Hepatocyte (in vitro differentiated cells): ENCODE measurements at regions not wholly inside any gene's neighbourhood (a gene's known extent, or its start where the extent isn't known, plus 50 kb on each side); places are given as distances from the start of the nearest gene placed in this dataset.

Source experiments
- DNase-seq: peaks from one replicate; pipeline ENCODE4 v3.0.0-alpha.2; 2016; ENCODE audit warnings: low spot score
- H2AFZ ChIP-seq: fragments of 200-600 bp; sonication (generic); 2 replicates; pipeline ENCODE4 v1.6.0; 2016; ENCODE audit warnings: antibody characterized with exemption, mild to moderate bottlenecking
- H3K27ac ChIP-seq: fragments of 200-600 bp; sonication (generic); 2 replicates; pipeline ENCODE4 v1.5.1; 2016; ENCODE audit warnings: mild to moderate bottlenecking
- H3K27me3 ChIP-seq: fragments of 200-600 bp; sonication (generic); 2 replicates; pipeline ENCODE4 v1.6.1; 2016
- H3K36me3 ChIP-seq: fragments of 200-600 bp; sonication (generic); replicated peaks from 2 replicates; pipeline ENCODE4 v1.5.1; 2016; ENCODE audit warnings: low read depth; ENCODE audit not compliant: insufficient read depth
- H3K4me1 ChIP-seq: fragments of 200-600 bp; sonication (generic); 2 replicates; pipeline ENCODE4 v1.5.1; 2016; ENCODE audit warnings: mild to moderate bottlenecking, moderate library complexity; ENCODE audit not compliant: insufficient read depth
- H3K4me2 ChIP-seq: fragments of 200-600 bp; sonication (generic); 2 replicates; pipeline ENCODE4 v1.6.0; 2016
- H3K4me3 ChIP-seq: fragments of 200-600 bp; sonication (generic); 2 replicates; pipeline ENCODE4 v1.5.1; 2016; ENCODE audit warnings: mild to moderate bottlenecking
- H3K79me2 ChIP-seq: fragments of 200-600 bp; sonication (generic); 2 replicates; pipeline ENCODE4 v1.6.0; 2017; ENCODE audit warnings: mild to moderate bottlenecking
- H3K9me2 ChIP-seq: fragments of 200-600 bp; sonication (generic); replicated peaks from 2 replicates; pipeline ENCODE4 v1.6.0; 2017; ENCODE audit warnings: mild to moderate bottlenecking; ENCODE audit not compliant: insufficient read depth
- H3K9me3 ChIP-seq: fragments of 200-600 bp; sonication (generic); 2 replicates; pipeline ENCODE4 v1.5.1; 2016; ENCODE audit warnings: low read depth, mild to moderate bottlenecking
- H4K20me1 ChIP-seq: fragments of 200-600 bp; sonication (generic); 2 replicates; pipeline ENCODE4 v1.6.0; 2016; ENCODE audit warnings: mild to moderate bottlenecking; ENCODE audit not compliant: insufficient read depth, poor library complexity, severe bottlenecking
- CTCF ChIP-seq: fragments of 200-600 bp; sonication (generic); IDR thresholded peaks from 2 replicates; pipeline ENCODE4 v1.5.1; 2016; ENCODE audit warnings: antibody characterized with exemption, mild to moderate bottlenecking; ENCODE audit not compliant: poor library complexity
- EZH2 ChIP-seq: fragments of 200-600 bp; sonication (generic); IDR thresholded peaks from 2 replicates; pipeline ENCODE4 v1.6.1; 2016; ENCODE audit warnings: antibody characterized with exemption, mild to moderate bottlenecking, borderline replicate concordance
- EZH2phosphoT487 ChIP-seq: fragments of 200-600 bp; sonication (generic); IDR thresholded peaks from one replicate; pipeline ENCODE4 v1.6.1; 2018; ENCODE audit warnings: antibody characterized with exemption, mild to moderate bottlenecking, low read depth, moderate library complexity; ENCODE audit not compliant: unreplicated experiment, severe bottlenecking
- WGBS: methylation state at CpG from one replicate; pipeline ENCODE4 v1.1.6; 2016; ENCODE audit warnings: low lambda C conversion rate; ENCODE audit errors: missing lambda C conversion rate; 5-methylcytosine and 5-hydroxymethylcytosine counted together

- H3K9me2 ChIP-seq, result no peaks in the 10 kb centered on the region
- no peaks in the 10 kb centered on the region for H3K27me3 ChIP-seq
- H3K4me2 ChIP-seq, result no peak overlapping the region
Measured at GRCh38 chr7:114777288-114777687, 144.6 kb upstream of the MDFIC start.

GRCh38 chr7:114783508-114783907 is 138.4 kb upstream of the MDFIC start:
- H3K27ac ChIP-seq, result no peak overlapping the region
- 94% methylated on average over 4 of the region's 4 CpGs for WGBS
- H3K27me3 ChIP-seq, result no peaks in the 10 kb centered on the region
- no peak overlapping the region for H3K4me2 ChIP-seq
- no peak for DNase-seq
- H3K79me2 ChIP-seq, result no peaks in the 10 kb centered on the region
- no peaks in the 10 kb centered on the region for H3K9me2 ChIP-seq
- H3K4me1 ChIP-seq, result no peaks in the 10 kb centered on the region
- H2AFZ ChIP-seq, result no peak overlapping the region
- no peaks in the 10 kb centered on the region for H3K9me3 ChIP-seq
- no peak overlapping the region for H3K4me3 ChIP-seq
- TF ChIP-seq EZH2phosphoT487, result no peak
- no peak for TF ChIP-seq CTCF
- no peak for TF ChIP-seq EZH2
- H3K36me3 ChIP-seq, result no peaks in the 10 kb centered on the region
- H4K20me1 ChIP-seq, result no peaks in the 10 kb centered on the region

More at GRCh38 chr7:114777288-114777687, 144.6 kb upstream of the MDFIC start:
- WGBS, result 92% methylated on average over 1 of the region's 1 CpG
- Histone ChIP-seq H3K36me3 (no peaks in the 10 kb centered on the region), H3K4me3 (no peak overlapping the region), H4K20me1 (no peaks in the 10 kb centered on the region), H2AFZ (no peak overlapping the region), H3K79me2 (no peaks in the 10 kb centered on the region), H3K27ac (no peak overlapping the region), H3K9me3 (no peaks in the 10 kb centered on the region), H3K4me1 (no peaks in the 10 kb centered on the region)
- DNase-seq, result no peak
- no peak for TF ChIP-seq EZH2phosphoT487
- no peak for TF ChIP-seq EZH2
- TF ChIP-seq CTCF, result no peak

- H3K4me3 ChIP-seq, result no peak overlapping the region
- H4K20me1 ChIP-seq, result no peaks in the 10 kb centered on the region
- no peaks in the 10 kb centered on the region for H3K79me2 ChIP-seq
- DNase-seq, result no peak
- H3K4me2 ChIP-seq, result no peak overlapping the region
- no peaks in the 10 kb centered on the region for H3K9me3 ChIP-seq
- H3K9me2 ChIP-seq, result no peaks in the 10 kb centered on the region
- H2AFZ ChIP-seq, result no peak overlapping the region
- H3K27ac ChIP-seq, result no peak overlapping the region
- 94% methylated on average over 4 of the region's 4 CpGs for WGBS
- TF ChIP-seq EZH2phosphoT487 (no peak), CTCF (no peak), EZH2 (no peak)
- H3K4me1 ChIP-seq, result no peaks in the 10 kb centered on the region
- H3K36me3 ChIP-seq, result no peaks in the 10 kb centered on the region
- no peaks in the 10 kb centered on the region for H3K27me3 ChIP-seq
Measured at GRCh38 chr7:114784177-114784576, 137.7 kb upstream of the MDFIC start.

- H3K27ac ChIP-seq, result no peak overlapping the region
- no peak overlapping the region for H2AFZ ChIP-seq
- no peaks in the 10 kb centered on the region for H3K9me3 ChIP-seq
- H3K36me3 ChIP-seq, result no peaks in the 10 kb centered on the region
- TF ChIP-seq CTCF, result no peak
- WGBS, result 75% methylated on average over 1 of the region's 1 CpG
- no peaks in the 10 kb centered on the region for H3K79me2 ChIP-seq
- H3K9me2 ChIP-seq, result no peaks in the 10 kb centered on the region
- H4K20me1 ChIP-seq, result no peaks in the 10 kb centered on the region
- no peaks in the 10 kb centered on the region for H3K27me3 ChIP-seq
- H3K4me2 ChIP-seq, result no peak overlapping the region
- no peak overlapping the region for H3K4me3 ChIP-seq
- no peak for DNase-seq
- no peaks in the 10 kb centered on the region for H3K4me1 ChIP-seq
Measured at GRCh38 chr7:114784746-114785145, 137.1 kb upstream of the MDFIC start.
